Endometrium (tissue), 2 donors: ENCODE measurements at regions not wholly inside any gene's neighbourhood (a gene's known extent, or its start where the extent isn't known, plus 50 kb on each side); places are given as distances from the start of the nearest gene placed in this dataset.
A peak's percentile ranks its signal among the peaks of the same experiment; 100 is the strongest.
"Not testable (repeated sequence)": the region's sequence is repeated elsewhere in the genome, so short reads cannot be mapped to it uniquely, and the experiment has no call there.

Experiments
- FAIRE-seq: peaks from 2 replicates; lab custom pipeline; 2012; peaks lifted over from hg19 to GRCh38; lab: Jason Lieb, UNC
- donor health status: control.
- donor health status: control.

- FAIRE-seq = no peak
Observed at GRCh38 chr13:58376349-58376748, 744.8 kb downstream of the PCDH17 start.

- FAIRE-seq = no peak
Observed at GRCh38 chr13:58376775-58377174, 745.2 kb downstream of the PCDH17 start.

GRCh38 chr13:58379221-58379620, 747.7 kb downstream of the PCDH17 start:
- no peak for FAIRE-seq

GRCh38 chr13:58385336-58385735, 753.8 kb downstream of the PCDH17 start:
- FAIRE-seq = not testable (repeated sequence)

GRCh38 chr13:58397596-58398387, 766.2 kb downstream of the PCDH17 start:
- FAIRE-seq = no peak

GRCh38 chr13:58399263-58399662, 767.7 kb downstream of the PCDH17 start:
- FAIRE-seq = no peak

GRCh38 chr13:58406545-58406944, 775.0 kb downstream of the PCDH17 start:
- FAIRE-seq = no peak

GRCh38 chr13:58429917-58430316, 798.4 kb downstream of the PCDH17 start:
- no peak for FAIRE-seq

- no peak for FAIRE-seq
Observed at GRCh38 chr13:58434943-58435342, 803.4 kb downstream of the PCDH17 start.

GRCh38 chr13:58437427-58437826, 805.9 kb downstream of the PCDH17 start:
- peak; percentile 23 for FAIRE-seq

- no peak for FAIRE-seq
Observed at GRCh38 chr13:58446979-58447378, 815.4 kb downstream of the PCDH17 start.

- no peak for FAIRE-seq
Observed at GRCh38 chr13:58452123-58452623, 820.6 kb downstream of the PCDH17 start.

- FAIRE-seq = no peak
Observed at GRCh38 chr13:58455094-58455493, 823.5 kb downstream of the PCDH17 start.

- FAIRE-seq = no peak
Observed at GRCh38 chr13:58461217-58461616, 829.7 kb downstream of the PCDH17 start.

GRCh38 chr13:58463841-58464240, 832.3 kb downstream of the PCDH17 start:
- FAIRE-seq = no peak

GRCh38 chr13:58467176-58467575, 835.6 kb downstream of the PCDH17 start:
- FAIRE-seq = no peak

- FAIRE-seq = no peak
Observed at GRCh38 chr13:58472483-58472882, 840.9 kb downstream of the PCDH17 start.

GRCh38 chr13:58474581-58474980, 843.0 kb downstream of the PCDH17 start:
- no peak for FAIRE-seq

- FAIRE-seq = no peak
Observed at GRCh38 chr13:58476206-58476918, 844.8 kb downstream of the PCDH17 start.

- FAIRE-seq = no peak
Observed at GRCh38 chr13:58478858-58479257, 847.3 kb downstream of the PCDH17 start.

- no peak for FAIRE-seq
Observed at GRCh38 chr13:58480061-58480460, 848.5 kb downstream of the PCDH17 start.

- no peak for FAIRE-seq
Observed at GRCh38 chr13:58488251-58488650, 856.7 kb downstream of the PCDH17 start.

GRCh38 chr13:58495668-58496067, 864.1 kb downstream of the PCDH17 start:
- no peak for FAIRE-seq
